WTC11 (cell line): ENCODE measurements at regions not wholly inside any gene's neighbourhood (a gene's known extent, or its start where the extent isn't known, plus 50 kb on each side); places are given as distances from the start of the nearest gene placed in this dataset.

Experiments used
- ATAC-seq: fragments of 200-7000 bp; cut with Tn5 transposase; 2 replicates; pipeline ENCODE4 v1.10.0; 2021; ENCODE audit warnings: mild to moderate bottlenecking, moderate library complexity
- CTCF ChIA-PET: fragments of 300-600 bp; sonication (Branson Sonifier 250); formaldehyde crosslinking; loops from one replicate; lab custom pipeline; 2021; ENCODE audit warnings: antibody characterized with exemption; lab: Charles Lee
- POLR2A ChIA-PET: fragments of 350-600 bp; sonication (Branson Sonifier 250); formaldehyde crosslinking; loops from one replicate; lab custom pipeline; 2021; ENCODE audit warnings: antibody characterized with exemption; lab: Charles Lee
- DNase-seq: peaks from one replicate; pipeline ENCODE4 v3.0.0; 2021; ENCODE audit warnings: low spot score
- H3K27ac Mint-ChIP-seq: 2 replicates; pipeline ENCODE4 v1.8.0; 2021; ENCODE audit warnings: mixed read lengths
- H3K27me3 Mint-ChIP-seq: 2 replicates; pipeline ENCODE4 v1.8.0; 2021; ENCODE audit warnings: low read depth, mild to moderate bottlenecking, moderate library complexity, mixed read lengths
- H3K36me3 Mint-ChIP-seq: 2 replicates; pipeline ENCODE4 v1.8.0; 2021; ENCODE audit warnings: mixed read lengths
- H3K4me1 Mint-ChIP-seq: 2 replicates; pipeline ENCODE4 v1.8.0; 2022; ENCODE audit warnings: mixed read lengths
- H3K4me3 Mint-ChIP-seq: 2 replicates; pipeline ENCODE4 v1.8.0; 2021; ENCODE audit warnings: mild to moderate bottlenecking, moderate library complexity, mixed read lengths
- H3K9me3 Mint-ChIP-seq: 2 replicates; pipeline ENCODE4 v1.8.0; 2021; ENCODE audit warnings: mixed read lengths
- AFF4 ChIP-seq: sonication (generic); formaldehyde crosslinking; IDR thresholded peaks from 2 replicates; pipeline ENCODE4 v1.8.1; 2023; ENCODE audit warnings: mild to moderate bottlenecking, missing genetic modification reagents, borderline replicate concordance
- ARID4B ChIP-seq: sonication (generic); formaldehyde crosslinking; IDR thresholded peaks from 2 replicates; pipeline ENCODE4 v1.8.0; 2023; ENCODE audit warnings: missing genetic modification reagents, mild to moderate bottlenecking, borderline replicate concordance
- ATF3 ChIP-seq: sonication (generic); formaldehyde crosslinking; conservative IDR thresholded peaks from 2 replicates; pipeline ENCODE4 v1.8.1; 2022; ENCODE audit warnings: mild to moderate bottlenecking, missing genetic modification reagents
- E2F4 ChIP-seq: sonication (generic); formaldehyde crosslinking; IDR thresholded peaks from 2 replicates; pipeline ENCODE4 v1.8.1; 2022; ENCODE audit warnings: low read depth, mild to moderate bottlenecking, moderate library complexity, missing genetic modification reagents, borderline replicate concordance
- ERG ChIP-seq: fragments of 250-450 bp; sonication (Bioruptor Pico); IDR thresholded peaks from 2 replicates; pipeline ENCODE4 v1.8.0; 2021; ENCODE audit warnings: mild to moderate bottlenecking
- FOXK1 ChIP-seq: sonication (generic); formaldehyde crosslinking; IDR thresholded peaks from 2 replicates; pipeline ENCODE4 v1.8.0; 2022; ENCODE audit warnings: mild to moderate bottlenecking, moderate library complexity, missing genetic modification reagents
- IRF2 ChIP-seq: sonication (generic); formaldehyde crosslinking; IDR thresholded peaks from 2 replicates; pipeline ENCODE4 v1.8.0; 2022; ENCODE audit warnings: low read depth, missing genetic modification reagents, borderline replicate concordance
- KAT7 ChIP-seq: sonication (generic); formaldehyde crosslinking; IDR thresholded peaks from 2 replicates; pipeline ENCODE4 v1.8.1; 2023; ENCODE audit warnings: missing genetic modification reagents, mild to moderate bottlenecking, borderline replicate concordance
- NR1H2 ChIP-seq: sonication (generic); formaldehyde crosslinking; IDR thresholded peaks from 2 replicates; pipeline ENCODE4 v1.9.0; 2021; ENCODE audit warnings: mild to moderate bottlenecking, moderate library complexity, missing genetic modification reagents
- PRRX2 ChIP-seq: fragments of 250-450 bp; sonication (Bioruptor Pico); IDR thresholded peaks from 2 replicates; pipeline ENCODE4 v1.8.0; 2021; ENCODE audit warnings: mild to moderate bottlenecking
- STAT6 ChIP-seq: sonication (generic); formaldehyde crosslinking; conservative IDR thresholded peaks from 2 replicates; pipeline ENCODE4 v1.8.1; 2023; ENCODE audit warnings: mild to moderate bottlenecking, low read depth, missing genetic modification reagents, moderate library complexity
- USF2 ChIP-seq: sonication (generic); formaldehyde crosslinking; IDR thresholded peaks from 2 replicates; pipeline ENCODE4 v1.8.1; 2023; ENCODE audit warnings: mild to moderate bottlenecking, missing genetic modification reagents, moderate library complexity
- ZNF317 ChIP-seq: sonication (generic); formaldehyde crosslinking; IDR thresholded peaks from 2 replicates; pipeline ENCODE4 v1.8.1; 2023; ENCODE audit warnings: low read depth, mild to moderate bottlenecking, moderate library complexity, missing genetic modification reagents, borderline replicate concordance
- ZNF532 ChIP-seq: fragments of 250-450 bp; sonication (Bioruptor Pico); IDR thresholded peaks from 2 replicates; pipeline ENCODE4 v1.9.0; 2021; ENCODE audit warnings: mild to moderate bottlenecking, borderline replicate concordance

GRCh38 chr7:106561151-106561550 is 99.8 kb downstream of the CCDC71L start (continued):
- no peak for TF ChIP-seq ERG
- no peak for TF ChIP-seq IRF2
- TF ChIP-seq ZNF532 (CRISPR knock-in tag), result no peak
- no peak for TF ChIP-seq FOXK1 (CRISPR knock-in tag)
- no peak for TF ChIP-seq ATF3
- no peak for TF ChIP-seq NR1H2 (CRISPR knock-in tag)
- TF ChIP-seq STAT6 (CRISPR knock-in tag), result no peak
- TF ChIP-seq ZNF317 (CRISPR knock-in tag), result no peak

- H3K4me1 Mint-ChIP-seq, result no peaks in the 10 kb centered on the region
- ATAC-seq (no peak), DNase-seq (no peak)
- no peaks in the 10 kb centered on the region; the same call in 1 of the 2 replicates for H3K27me3 Mint-ChIP-seq
- H3K4me3 Mint-ChIP-seq, result no peak overlapping the region
- no peak overlapping the region for H3K27ac Mint-ChIP-seq
- TF ChIP-seq AFF4, result no peak
- TF ChIP-seq USF2 (CRISPR knock-in tag), result no peak
- TF ChIP-seq ARID4B (CRISPR knock-in tag), result no peak
- no peak for TF ChIP-seq KAT7 (CRISPR knock-in tag)
- TF ChIP-seq E2F4 (CRISPR knock-in tag), result no peak
- TF ChIP-seq PRRX2 (CRISPR knock-in tag), result no peak
- ChIA-PET POLR2A (no interaction called here), CTCF (interaction anchor here (1.7 kb wide), 1 partner anchor 18 kb away, joined by 4 read pairs; no protein-coding TSS in a partner anchor)
- H3K9me3 Mint-ChIP-seq, result peaks cover 17% of the 10 kb centered on the region
- no peaks in the 10 kb centered on the region for H3K36me3 Mint-ChIP-seq
Measured at GRCh38 chr7:106560482-106560881, 100.5 kb downstream of the CCDC71L start.
